ENCODE measurements at regions not wholly inside any gene's neighbourhood (a gene's known extent, or its start where the extent isn't known, plus 50 kb on each side); places are given as distances from the start of the nearest gene placed in this dataset.

- TF ChIP-seq CTCF (conservative IDR thresholded peaks at IDR 0.05; ENCODE audit: low read depth, low read length), result no peak
- no peak for TF ChIP-seq EZH2 (IDR thresholded peaks at IDR 0.05; ENCODE audit: borderline replicate concordance, low read depth, low read length, poor library complexity, severe bottlenecking)
These were observed 220.8 kb upstream of the TCERG1L start for GRCh38 chr10:131532291-131532690.
